ENCODE measurements at regions not wholly inside any gene's neighbourhood (a gene's known extent, or its start where the extent isn't known, plus 50 kb on each side); places are given as distances from the start of the nearest gene placed in this dataset.
"Not testable (repeated sequence)": the region's sequence is repeated elsewhere in the genome, so short reads cannot be mapped to it uniquely, and the experiment has no call there.

DNA sequence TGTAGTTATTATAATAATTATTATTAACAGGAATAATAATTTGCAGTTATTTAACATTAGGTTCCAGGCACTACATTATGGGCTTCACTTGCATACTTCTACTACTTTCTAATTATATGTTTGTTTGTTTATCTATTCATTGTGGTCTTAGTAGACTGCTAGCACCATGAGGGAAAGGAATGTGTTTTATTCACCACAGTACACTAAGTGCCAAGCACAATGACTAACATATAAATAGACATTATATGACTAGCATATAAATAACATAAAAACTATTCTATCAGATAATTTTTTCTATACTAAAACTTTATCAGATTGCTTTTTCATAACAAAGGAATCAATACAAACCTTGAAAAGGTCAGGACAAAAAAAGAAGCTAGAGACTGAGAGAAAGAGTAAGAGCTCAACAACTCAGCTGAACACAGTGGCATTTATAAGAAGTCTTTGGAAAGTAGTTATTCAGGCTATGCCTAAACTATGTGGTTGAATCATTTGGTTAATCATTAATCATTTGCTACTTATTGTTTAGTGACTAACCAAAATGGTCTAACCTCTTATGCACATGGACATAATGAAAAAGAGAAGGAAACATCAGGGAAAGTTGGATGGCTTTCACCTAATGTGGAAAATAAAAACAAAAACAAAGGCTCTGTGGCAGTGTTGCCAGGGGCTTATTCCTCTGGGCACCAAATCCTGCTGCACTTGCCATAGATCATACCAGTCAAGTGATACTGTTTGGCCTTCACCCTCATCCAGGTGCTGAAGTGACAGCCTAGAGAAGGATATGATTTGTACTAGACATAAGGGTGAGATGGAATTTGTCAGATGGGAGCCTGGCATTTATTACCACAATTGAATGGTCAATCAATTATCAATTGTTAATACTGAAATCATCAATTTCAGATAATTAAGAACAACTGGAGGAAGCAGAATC is 174.9 kb downstream of the ETAA1 start:
- DNase-seq (ENCODE audit: low spot score): no peak

DNA sequence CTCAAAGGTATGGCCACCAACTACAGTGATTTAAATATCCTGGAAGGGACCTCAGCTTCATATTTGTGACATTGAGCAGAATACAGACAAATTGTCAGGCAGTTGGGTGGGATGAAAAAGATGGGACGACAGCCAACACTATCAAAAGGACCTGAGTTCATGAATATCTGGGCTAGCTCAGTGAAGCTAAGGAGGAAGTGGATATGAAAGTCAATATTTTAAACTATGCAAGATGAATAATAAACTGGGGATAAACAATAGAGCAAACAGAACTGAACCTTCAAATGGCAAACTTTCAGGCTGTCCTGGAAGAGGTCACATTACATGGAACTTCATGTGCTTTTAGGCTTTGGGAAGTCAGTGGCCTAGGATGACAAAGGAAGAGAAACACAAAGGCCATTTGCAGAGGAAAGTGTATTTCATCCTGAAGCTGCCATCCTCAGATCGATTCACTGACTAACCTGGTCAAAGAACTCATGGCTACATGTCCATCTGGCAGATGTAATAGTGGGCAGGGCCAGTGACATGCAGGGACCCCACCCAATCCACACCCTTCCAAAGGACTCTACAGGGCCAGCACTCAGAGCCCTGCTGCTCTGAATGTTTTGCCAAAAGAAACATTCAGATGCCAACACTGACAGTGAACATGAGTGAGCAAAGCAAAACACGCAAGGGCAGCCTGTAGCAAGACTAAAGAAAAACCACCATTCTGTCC is 175.7 kb downstream of the ETAA1 start:
- DNase-seq (ENCODE audit: low spot score): no peak

DNA sequence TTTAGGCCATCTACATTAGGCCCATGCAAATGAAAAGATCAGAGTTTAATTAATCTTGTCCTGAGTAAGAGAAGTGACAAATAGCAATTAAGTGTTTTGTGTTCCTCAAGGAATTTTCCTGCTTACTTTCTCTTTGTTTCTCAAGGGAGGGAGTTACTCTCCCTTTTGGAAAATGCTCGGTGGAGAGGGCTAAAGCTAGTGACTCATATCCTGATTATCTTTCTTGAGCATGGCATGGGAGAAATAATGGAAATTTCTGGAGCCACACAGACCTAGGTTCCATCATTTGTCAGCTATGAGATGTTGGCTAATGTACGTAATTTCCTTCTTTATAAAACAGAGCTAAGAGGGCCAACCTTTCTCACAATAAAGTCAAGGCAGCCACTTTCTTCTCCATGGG is 177.1 kb downstream of the ETAA1 start:
- DNase-seq (ENCODE audit: low spot score): peak; percentile 15

DNA sequence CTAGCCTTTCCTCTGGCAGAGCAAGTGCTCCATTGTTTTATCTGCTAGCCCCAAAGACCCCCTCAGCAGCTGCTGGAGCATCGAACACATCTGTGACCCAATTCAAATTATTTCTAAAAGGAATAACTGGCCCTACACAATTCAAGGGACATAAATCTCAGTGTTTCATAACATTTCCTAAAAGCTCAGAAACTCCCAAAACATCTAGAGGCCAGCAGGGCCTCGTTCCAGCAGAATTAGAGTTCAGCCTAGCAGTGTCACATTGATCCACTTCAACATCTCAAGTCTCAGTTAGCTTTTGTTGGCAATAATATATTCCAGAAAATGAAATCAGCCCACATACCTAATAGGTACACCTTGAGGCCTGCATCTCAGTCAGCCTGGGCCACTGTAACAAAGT is 179.1 kb downstream of the ETAA1 start:
- DNase-seq (ENCODE audit: low spot score): no peak

DNA sequence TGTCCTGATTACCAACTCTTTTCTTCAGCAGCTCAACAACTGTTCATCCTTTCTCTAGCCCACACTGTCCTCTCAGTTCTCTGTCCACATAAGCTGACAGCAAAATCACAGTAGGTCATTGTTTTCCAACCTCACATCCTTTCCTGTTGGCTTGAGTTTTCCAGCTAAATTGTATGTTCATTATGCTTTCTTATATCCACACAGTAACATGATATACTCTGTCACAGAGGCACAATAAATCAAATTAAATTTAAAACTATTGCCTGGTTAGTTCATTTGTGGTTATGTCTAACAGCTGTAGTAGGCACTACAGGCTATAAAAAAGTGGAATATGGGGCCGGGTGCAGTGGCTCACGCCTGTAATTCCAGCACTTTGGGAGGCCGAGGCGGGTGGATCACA is 179.9 kb downstream of the ETAA1 start:
- DNase-seq (ENCODE audit: low spot score): no peak

DNA sequence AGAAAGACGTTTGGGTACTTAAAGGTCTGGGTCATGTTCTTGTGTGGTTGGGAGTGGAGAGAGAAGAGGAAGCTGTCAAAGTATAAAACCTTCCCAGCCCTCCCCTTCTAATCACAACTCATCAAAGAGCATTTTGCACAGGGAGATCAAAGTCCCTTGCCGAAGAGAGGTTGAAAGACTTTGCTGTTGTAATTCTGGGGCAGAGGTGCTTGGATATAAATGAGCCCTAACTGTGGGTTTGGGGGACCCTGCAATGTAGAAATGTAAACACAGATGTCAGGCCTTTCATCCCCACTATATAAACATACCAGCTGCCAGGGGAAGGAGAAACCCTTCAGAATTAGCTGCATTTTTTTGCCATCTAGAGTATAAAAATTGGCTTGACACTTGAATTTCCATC is 182.1 kb downstream of the ETAA1 start:
- no peak for DNase-seq (ENCODE audit: low spot score)

DNA sequence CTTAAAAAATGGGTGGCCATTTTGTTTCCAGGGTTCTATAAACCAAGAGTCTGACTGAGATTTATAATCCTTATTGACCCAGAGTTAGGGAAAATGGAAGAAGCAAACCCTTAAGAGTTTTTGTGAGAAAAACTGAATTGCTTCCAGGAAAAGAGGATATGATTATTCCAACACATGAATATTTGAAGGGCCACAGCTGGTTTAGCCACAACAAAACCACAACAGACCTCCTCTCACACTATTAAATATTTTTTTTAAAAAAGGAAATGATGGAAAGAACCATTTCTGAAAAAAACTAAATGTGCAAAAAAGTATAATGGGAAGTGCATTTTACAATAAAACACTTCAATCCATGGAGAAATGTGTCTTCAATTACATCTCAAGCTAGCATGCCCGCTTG is 182.7 kb downstream of the ETAA1 start:
- no peak for DNase-seq (ENCODE audit: low spot score)

DNA sequence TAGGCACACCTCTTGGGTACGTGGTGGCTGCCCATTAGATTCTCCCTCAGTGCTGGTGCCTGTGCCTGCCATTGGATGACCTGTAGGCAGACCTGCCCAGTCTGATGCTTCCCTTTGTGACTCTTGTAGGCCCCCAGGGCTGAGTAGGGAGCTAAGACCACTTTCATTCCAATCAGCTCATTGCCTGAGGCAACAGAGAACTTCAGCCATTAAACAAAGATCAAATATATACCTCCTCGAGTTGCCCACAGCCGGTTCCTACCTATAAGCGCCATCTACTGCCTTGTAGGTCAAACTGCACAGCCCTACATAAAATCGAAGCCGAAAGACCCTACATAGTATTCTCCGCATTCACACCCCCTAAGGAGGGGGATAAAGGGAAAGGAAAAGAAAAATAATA is 184.6 kb downstream of the ETAA1 start:
- DNase-seq (ENCODE audit: low spot score): no peak

DNA sequence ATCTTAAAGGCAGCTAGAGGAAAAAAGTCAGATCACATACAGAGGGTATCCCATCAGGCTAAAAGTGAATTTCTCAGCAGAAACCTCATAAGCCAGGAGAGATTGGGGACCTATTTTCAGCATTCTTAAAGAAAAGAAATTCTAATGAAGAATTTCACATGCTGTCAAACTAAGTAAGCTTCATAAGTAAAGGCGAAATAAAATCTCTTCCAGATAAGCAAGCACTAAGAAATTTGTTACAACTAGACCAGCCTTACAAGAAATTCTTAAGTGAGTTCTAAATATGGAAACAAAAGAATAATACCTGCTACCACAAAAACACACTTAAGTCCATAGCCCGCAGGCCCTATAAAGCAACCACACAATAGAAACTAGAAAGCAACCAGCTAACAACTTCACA is 186.1 kb downstream of the ETAA1 start:
- no peak for DNase-seq (ENCODE audit: low spot score)

DNA sequence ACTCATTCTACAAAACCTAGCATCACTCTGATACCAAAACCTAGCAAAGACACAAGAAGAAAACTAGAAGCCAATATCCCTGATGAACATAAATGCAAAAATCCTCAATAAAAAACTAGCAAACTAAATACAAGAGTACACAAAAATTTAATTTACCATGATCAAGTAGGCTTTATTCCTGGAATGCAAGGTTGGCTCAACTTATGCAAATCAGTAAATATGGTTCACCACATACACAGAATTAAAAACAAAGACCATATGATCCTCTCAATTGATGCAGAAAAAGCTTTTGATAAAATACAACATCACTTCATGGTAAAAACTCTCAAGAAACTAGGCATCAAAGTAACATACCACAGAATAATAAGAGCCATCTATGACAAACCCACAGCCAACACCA is 188.3 kb downstream of the ETAA1 start:
- peak; percentile 13 for DNase-seq (ENCODE audit: low spot score)

DNA sequence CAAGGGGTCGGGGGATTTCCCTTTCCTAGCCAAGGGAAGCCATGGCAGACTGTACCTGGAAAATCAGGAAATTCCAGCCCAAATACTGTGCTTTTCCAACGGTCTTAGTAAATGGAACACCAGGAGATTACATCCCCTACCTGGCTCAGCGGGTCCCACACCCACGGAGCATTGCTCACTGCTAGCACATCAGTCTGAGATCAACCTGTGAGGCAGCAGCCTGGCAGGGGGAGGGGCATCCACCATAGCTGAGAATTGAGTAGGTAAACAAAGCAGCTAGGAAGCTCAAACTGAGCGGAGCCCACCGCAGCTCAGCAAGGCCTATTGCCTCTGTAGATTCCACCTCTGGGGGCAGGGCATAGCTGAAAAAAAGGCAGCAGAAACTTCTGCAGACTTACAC is 192.0 kb downstream of the ETAA1 start:
- DNase-seq (ENCODE audit: low spot score): not testable (repeated sequence)

DNA sequence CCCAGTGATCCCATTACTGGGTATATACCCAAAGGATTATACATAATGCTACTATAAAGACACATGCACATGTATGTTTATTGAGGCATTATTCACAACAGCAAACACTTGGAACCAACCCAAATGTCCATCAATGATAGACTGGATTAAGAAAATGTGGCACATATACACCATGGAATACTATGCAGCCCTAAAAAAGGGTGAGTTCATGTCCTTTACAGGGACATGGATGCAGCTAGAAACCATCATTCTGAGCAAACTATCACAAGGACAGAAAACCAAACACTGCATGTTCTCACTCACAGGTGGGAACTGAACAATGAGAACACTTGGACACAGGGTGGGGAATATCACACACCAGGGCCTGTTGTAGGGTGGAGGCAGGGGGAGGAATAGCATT is 197.4 kb downstream of the ETAA1 start:
- not testable (repeated sequence) for DNase-seq (ENCODE audit: low spot score)

DNA sequence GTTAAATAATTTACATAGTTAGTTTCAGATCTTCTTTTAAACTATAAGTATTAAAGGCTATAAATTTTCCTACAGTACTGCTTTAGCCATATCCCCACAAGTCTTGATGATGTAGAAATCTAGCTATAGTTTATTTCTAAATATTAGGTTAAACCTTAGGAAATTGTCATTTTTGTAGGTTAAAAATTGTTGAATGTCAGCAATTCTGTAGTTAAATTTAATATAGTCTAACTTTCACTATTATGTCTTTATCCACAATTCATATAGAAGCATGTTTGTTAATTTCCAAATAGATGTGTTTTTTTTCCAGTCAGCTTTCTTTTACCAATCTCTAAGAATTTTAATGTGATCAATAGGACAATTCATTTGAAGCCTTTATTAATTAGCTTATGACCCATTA is 199.7 kb downstream of the ETAA1 start:
- DNase-seq (ENCODE audit: low spot score): no peak

DNA sequence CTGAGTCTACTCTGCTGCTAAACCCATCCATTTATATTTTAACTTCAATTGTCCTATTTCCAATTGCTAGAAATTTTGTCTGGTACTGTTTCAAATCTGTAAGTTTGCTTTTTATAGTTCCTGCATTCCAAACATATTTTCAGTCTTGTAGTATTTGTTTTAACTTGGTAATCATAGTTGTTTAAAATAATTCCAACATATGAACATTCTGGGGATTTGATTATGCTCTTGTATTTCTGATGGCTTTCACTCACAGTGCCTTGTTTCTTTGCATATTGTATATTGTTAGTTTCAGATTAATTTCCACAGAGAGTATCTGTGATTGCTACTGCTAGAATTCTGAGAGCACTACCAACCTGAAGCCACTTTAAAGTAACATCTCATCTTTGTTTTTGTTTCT is 202.4 kb downstream of the ETAA1 start:
- no peak for DNase-seq (ENCODE audit: low spot score)

DNA sequence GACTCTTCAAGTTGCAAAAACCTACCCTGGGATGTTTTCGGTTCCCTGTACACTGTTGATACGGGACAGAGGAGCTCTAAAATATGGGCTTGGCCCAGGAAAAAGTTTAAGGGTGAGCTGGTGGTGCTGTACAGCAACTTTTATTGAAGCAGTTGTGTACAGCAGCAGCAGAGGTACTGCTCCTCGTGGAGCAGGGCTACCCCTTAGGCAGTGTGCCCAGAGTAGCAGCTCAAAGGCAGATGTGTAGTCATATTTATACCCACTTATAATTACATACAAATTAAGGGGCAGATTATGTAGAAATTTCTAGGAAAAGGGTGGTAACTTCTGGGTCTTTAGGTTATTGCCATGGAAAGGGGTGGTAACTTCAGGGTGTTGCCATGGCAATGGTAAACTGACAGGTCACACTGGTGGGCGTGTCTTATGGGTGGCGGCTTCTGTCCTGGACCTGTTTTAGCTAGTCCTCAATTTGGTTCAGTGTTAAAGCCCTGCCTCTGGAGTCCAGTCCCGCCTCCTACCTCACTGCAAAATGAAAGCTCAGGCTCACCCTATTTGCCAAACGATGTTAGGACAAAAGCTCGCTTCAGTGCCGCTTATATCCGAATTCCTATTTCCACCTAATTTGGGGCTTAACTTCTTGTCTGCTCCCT is 203.2 kb downstream of the ETAA1 start:
- no peak for DNase-seq (ENCODE audit: low spot score)

DNA sequence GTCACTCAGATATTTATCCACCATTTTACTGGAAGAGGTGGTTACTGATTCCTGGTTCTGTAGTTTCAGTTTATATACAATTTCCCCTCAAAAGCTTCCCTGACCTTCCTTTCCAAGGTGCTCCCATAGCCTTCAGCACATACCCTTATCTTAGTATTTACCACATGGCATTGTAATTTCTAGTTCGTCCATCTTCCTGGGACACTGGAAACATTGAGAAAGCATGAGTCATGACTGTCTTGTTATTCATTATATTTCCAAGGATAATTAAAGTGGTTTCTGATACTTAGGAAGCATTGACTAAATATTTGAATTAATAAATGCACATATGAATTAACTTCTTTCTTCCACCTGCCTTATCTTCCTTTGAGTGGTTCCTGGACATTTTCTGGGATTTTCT is 203.8 kb downstream of the ETAA1 start:
- DNase-seq (ENCODE audit: low spot score): peak; percentile 26

DNA sequence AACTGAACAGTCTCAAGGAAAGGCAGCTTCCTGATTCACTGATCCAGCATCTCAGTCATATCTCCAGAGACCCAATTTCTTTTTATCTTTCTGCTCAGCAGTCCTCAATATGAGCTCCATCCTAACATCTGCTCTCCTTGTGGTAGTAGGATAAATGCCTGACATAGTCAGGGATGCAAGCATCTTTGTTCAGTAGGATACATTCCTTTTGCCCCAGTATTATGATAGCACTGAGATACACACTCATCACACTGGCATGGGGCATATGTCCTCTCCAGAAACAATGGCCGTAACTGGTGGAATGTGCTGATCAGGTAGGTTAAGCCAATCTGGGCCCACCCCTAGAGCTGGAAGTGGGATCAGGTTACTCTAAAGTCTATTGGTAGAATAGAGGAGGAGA is 207.2 kb downstream of the ETAA1 start:
- no peak for DNase-seq (ENCODE audit: low spot score)

DNA sequence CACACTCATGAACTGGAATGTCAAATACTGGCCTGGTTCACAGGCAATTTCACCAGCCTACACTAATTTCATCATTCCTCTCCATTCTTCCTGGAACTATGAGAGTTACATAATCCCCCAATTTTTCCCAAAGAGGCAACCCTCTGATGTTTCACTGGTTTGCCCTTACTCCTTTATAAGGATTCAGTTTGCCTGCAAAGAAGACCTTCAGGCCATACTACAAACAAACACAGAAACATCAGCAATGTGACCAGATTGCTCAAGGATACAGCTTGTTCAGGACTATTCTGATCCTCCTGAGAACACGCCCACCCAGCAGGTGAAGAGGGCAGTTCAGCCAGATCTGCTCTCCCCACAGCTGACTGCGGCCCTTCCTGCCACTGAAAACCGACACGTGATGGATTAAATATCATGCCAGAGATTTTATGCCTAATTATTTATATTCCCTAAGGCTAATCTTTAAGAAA is 215.5 kb downstream of the ETAA1 start:
- DNase-seq (ENCODE audit: low spot score): no peak

DNA sequence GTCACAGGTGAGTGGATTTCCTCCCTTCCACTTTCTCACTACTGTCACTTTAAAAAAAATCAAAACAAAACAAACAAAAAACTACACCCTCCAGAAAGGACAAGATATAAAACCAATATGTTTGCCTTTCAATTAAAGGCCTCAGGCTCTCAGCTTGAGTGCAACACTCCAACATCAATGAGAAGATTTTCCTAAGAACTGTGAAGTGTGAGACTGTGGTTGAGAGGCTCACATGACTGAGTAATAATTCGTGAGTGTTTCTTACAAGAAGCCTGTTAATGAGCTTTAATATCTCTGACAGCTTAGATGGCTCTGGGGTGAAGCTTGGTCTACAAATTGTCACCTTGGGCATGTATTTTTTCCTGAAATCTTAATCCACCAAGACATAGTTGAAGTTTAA is 216.1 kb downstream of the ETAA1 start:
- no peak for DNase-seq (ENCODE audit: low spot score)

DNA sequence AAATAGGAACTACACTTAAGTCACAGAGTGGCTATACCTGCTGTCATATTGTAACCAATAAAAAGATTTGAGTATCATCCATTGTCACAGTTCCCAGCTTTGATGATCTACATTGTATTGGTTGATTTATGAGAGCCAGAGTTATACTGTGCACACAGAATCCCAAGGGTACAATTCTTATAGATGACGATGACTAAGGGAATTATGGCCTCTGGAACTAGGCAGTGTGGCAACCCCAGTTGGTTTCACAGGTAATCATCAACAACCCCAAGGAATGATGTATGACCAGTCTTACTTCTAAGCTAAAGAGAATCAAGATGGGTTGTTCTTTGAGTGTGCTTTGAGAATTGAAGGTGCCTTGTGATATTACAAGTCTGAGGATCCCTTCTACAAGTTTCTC is 217.3 kb downstream of the ETAA1 start:
- no peak for DNase-seq (ENCODE audit: low spot score)

DNA sequence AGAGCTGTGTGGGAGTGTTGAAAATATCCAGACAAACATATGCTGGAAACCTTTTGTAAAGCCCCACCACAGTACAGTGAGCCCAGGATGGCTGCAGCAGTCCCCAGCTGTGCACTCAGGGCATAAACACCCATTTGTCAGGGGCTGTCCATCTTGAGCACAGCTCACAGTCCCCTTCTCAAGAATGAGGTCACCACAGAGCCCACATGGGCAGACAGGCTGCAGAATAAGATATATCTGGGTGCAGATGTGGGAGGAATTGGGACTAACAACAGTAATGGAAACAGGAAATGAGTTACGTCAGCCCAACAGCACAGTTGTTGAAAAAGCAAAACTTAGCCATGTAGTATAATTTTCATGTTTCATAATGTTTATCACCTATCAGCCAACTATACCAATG is 219.6 kb downstream of the ETAA1 start:
- no peak for DNase-seq (ENCODE audit: low spot score)

DNA sequence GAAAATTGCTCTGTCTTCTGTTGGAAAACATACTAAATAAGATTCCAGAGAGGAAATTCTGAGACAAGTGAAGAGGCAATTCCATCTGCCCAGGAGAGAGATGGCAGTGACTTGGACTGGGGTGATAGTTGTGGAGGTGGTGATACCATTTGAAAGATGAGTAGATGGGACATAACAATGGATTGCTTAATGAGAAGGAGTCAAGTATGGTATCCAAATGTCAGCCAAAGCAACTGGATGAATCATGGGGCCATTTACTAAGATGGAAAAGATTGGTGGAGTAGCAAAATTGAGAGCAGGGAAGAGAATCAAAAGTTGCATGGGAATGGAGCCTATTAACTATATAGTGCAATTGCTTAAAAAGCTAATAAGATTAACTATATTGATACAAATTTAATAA is 222.1 kb downstream of the ETAA1 start:
- DNase-seq (ENCODE audit: low spot score): no peak

DNA sequence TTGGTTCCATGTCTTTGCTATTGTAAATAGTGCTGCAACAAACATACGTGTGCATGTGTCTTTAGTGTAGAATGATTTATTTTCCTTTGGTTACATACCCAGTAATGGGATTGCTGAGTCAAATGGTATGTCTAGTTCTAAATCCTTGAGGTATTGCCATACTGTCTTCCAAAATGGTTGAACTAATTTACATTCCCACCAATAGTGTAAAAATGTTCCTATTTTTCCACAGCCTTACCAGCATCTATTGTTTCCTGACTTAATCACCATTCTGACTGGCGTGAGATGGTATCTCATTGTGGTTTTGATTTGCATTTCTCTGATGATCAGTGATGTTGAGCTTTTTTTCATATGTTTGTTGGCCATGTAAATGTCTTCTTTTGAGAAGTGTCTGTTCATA is 226.6 kb downstream of the ETAA1 start:
- DNase-seq (ENCODE audit: low spot score): not testable (repeated sequence)
